HG03558 (cell line): ENCODE measurements at regions not wholly inside any gene's neighbourhood (a gene's known extent, or its start where the extent isn't known, plus 50 kb on each side); places are given as distances from the start of the nearest gene placed in this dataset.

Source experiments
- ATAC-seq: cut with Tn5 transposase; IDR thresholded peaks from one replicate; pipeline ENCODE4 v1.9.1; 2021; ENCODE audit warnings: moderate number of reproducible peaks; ENCODE audit not compliant: unreplicated experiment; ENCODE audit errors: extremely low read depth

GRCh38 chr5:32981061-32981460 lies 269.9 kb downstream of the NPR3 start:
- ATAC-seq = no peak

- ATAC-seq = no peak
These were observed 273.9 kb downstream of the NPR3 start for GRCh38 chr5:32984851-32985610.

- ATAC-seq = no peak
These were observed 278.7 kb downstream of the NPR3 start for GRCh38 chr5:32989815-32990214.

GRCh38 chr5:32990593-32991420 lies 279.7 kb downstream of the NPR3 start:
- ATAC-seq = no peak

GRCh38 chr5:32991421-32991815 lies 280.3 kb downstream of the NPR3 start:
- no peak for ATAC-seq

- no peak for ATAC-seq
These were observed 285.2 kb downstream of the NPR3 start for GRCh38 chr5:32996336-32996735.

GRCh38 chr5:33008751-33009418 lies 297.8 kb downstream of the NPR3 start:
- ATAC-seq = no peak

GRCh38 chr5:33010846-33011245 lies 299.7 kb downstream of the NPR3 start:
- ATAC-seq = no peak

- no peak for ATAC-seq
These were observed 300.7 kb downstream of the NPR3 start for GRCh38 chr5:33011801-33012200.

GRCh38 chr5:33023649-33024048 lies 312.5 kb downstream of the NPR3 start:
- ATAC-seq = no peak

- ATAC-seq = no peak
These were observed 321.4 kb downstream of the NPR3 start for GRCh38 chr5:33032271-33033070.

- ATAC-seq = no peak
These were observed 322.4 kb downstream of the NPR3 start for GRCh38 chr5:33033516-33033915.

- ATAC-seq = no peak
These were observed 323.7 kb downstream of the NPR3 start for GRCh38 chr5:33034777-33035176.

GRCh38 chr5:33035851-33036527 lies 324.9 kb downstream of the NPR3 start:
- ATAC-seq = no peak

- ATAC-seq = no peak
These were observed 326.0 kb downstream of the NPR3 start for GRCh38 chr5:33037076-33037475.

GRCh38 chr5:33041586-33041985 lies 330.5 kb downstream of the NPR3 start:
- no peak for ATAC-seq

GRCh38 chr5:33043343-33043997 lies 332.3 kb downstream of the NPR3 start:
- ATAC-seq = no peak

GRCh38 chr5:33046091-33046490 lies 335.0 kb downstream of the NPR3 start:
- no peak for ATAC-seq

GRCh38 chr5:33048315-33048714 lies 337.2 kb downstream of the NPR3 start:
- ATAC-seq = no peak
